Stimulated activated CD4-positive, alpha-beta T cell treated with anti-CD3 and anti-CD28 coated beads, Interleukin-12 subunit alpha, Interleukin-12 subunit beta, amount 100 ng/mL, for 24 hours (primary cell): ENCODE measurements at regions not wholly inside any gene's neighbourhood (a gene's known extent, or its start where the extent isn't known, plus 50 kb on each side); places are given as distances from the start of the nearest gene placed in this dataset.

Experiments
- DNase-seq, 2 experiments: peaks; one replicate each; pipeline ENCODE4 v3.0.0-alpha.2; 2020; ENCODE audit warnings: low read depth in 2 of 2

DNA sequence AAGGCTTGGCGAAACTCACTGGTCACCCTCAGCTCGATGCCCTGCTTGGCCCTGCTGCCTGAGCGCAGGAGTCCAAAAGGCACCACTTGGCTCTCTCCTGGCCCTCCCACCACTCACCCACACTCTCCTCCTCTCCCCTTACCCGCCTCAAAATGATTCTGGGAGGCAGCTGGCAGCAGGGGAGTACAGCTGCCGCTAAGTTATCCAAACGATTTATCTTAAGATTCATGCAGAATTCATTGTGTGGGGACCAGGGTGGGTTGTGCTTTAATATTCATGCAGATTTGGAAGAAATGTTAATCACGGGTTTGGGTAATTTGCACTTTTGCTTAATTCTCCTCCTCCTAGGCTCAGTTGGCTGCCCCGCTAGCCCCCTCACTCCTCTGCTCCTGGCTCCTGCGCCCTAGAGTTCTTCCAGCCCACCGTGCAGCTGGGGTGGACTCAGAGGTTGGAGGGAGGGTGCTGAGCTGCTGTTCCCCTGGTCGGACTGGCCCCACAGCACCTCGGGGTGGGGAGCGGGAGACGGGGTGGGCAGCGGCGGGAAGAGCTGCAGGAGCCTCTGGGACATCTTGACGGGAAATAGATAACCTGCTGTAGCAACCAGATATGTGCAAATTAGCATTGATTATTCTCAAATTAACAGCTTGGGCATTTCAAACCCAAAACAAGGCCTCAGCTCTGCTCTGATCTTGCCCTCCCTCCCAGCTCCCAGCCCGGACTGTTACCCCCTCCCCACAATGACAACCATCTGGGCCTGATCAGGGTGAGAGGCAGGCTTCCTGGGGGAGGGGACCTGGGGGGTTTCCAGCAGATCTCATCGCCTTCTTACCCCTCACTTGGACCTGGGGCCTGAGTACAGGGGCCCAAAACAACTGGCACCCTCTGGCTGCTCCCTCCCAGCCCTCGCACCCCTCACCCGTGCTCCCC lies 122.6 kb upstream of the RPL38 start:
- no peak for DNase-seq

DNA sequence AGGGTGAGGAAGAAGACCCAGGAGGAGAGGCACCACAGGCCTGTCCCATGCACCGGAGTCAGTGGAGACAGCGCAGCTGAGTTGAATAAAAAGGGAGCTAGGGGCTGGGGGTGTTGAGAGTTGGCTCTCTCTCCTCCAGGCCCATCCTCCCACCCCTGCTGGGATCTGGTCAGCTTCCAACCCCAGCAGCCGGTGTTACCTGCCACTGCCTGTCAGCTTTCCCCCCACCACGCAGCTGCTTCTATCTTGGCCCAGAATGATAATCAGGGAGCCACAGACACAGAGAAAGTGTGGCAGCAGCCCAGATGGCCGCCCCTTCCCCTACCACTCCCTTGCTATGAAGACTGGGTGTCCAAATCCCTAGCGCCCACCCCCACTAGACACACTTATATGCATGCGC lies 120.6 kb upstream of the RPL38 start:
- DNase-seq, result no peak

DNA sequence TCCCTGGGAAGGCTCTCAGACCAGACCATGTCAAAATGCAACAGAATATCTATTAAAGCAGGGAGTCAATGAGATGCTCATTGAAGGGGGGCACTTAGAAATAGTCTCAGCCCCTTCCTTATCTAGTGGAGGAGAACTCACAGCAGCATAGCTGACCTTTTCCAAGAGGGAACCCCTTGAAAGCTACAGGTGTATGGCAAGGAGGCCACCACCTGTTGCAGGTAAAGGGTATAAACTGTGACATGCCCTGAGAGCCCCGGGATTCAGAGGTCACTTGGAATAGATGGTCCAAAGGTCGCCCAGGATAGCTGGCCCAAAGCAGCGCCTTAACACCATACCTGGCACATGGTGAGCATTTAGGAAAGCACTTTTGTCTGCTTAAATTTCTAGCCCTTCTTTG lies 120.2 kb upstream of the RPL38 start:
- DNase-seq, result no peak

GRCh38 chr17:74085434-74085833 lies 118.0 kb upstream of the RPL38 start:
- no peak for DNase-seq

GRCh38 chr17:74087002-74087585 lies 116.4 kb upstream of the RPL38 start:
- DNase-seq, result no peak

- DNase-seq, result no peak
These were observed 115.1 kb upstream of the RPL38 start for GRCh38 chr17:74088285-74088933.

DNA sequence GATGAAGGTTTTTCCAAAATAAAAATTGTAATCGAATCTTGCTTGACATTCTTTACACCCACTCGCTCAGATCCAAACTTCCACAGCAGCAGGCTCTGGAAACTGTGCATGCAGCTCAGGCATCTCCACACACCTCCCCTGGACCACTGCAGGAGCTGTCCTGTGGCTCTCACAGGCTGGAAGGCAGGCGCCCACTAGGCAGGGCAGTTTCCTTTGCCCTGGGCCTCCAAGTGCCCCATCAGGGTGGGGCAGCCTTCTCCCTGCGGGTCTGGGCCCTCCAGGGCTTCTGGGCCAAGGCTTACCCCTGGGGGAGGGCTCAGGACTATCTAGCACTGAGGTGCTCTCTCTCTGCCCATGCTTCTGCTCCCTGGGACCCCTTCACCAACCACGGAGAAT lies 114.5 kb upstream of the RPL38 start:
- DNase-seq, result no peak

GRCh38 chr17:74089380-74089779 lies 114.1 kb upstream of the RPL38 start:
- no peak for DNase-seq

GRCh38 chr17:74089869-74090464 lies 113.5 kb upstream of the RPL38 start:
- DNase-seq, result peak in 1 of 2 experiments; percentile 64

GRCh38 chr17:74094651-74095050 lies 108.8 kb upstream of the RPL38 start:
- no peak for DNase-seq

DNA sequence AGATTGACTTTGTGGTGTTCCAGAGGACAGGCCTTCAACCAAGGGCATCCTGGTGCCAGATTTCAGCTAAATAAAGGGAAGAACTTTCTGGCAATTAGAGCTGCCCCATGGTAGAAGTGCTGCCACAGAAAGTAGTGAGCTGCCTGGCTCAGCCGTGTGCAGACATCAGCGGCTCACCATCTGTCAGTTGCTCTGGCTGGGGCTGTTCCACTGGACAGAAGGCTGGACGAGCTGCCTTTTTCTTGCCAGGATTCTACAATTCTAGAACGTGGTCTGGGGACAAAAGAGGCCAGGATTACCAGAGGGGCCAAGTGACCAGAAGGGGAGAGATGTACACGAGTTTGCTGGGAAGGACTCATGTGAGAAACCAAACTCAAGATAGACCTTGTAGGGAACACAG lies 107.0 kb upstream of the RPL38 start:
- DNase-seq, result no peak

GRCh38 chr17:74097450-74098135 lies 105.9 kb upstream of the RPL38 start:
- DNase-seq, result no peak

DNA sequence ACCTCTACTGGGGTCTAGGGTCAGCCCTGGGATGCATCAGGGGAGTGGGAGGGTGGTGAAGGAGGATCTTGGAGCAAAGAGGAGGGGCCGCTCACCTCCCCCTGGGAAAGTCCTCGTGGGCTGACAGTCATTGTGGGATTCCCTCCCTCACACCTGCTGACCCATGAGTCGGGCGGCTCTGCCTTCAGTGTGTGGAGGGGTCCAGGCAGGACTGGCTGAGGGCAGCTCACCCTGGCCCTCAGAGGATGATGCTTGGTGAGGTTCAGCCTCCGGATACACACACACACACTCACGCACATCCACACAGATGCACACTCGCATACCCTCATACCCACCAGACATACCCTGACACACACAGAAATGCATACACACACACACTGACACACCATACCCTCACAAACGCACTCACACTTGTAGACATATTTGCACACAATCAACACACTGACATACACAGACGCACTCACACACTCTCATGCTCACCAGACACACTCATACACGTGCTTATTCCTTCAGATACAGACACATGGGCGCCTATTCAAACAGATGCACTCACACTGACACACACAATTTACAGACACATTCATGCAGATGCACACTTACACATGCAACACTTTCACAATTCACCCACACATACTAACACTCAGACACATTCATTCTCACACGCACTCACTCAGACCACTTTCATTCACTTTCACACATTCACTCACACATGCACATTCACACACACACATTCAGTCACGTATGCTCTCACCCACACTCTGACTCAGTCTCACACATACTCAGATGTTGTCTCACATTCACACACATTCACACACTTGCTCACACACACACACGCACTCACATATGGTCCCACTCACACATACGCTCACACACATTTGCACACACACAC lies 105.1 kb upstream of the RPL38 start:
- no peak for DNase-seq

- DNase-seq, result no peak
These were observed 103.8 kb upstream of the RPL38 start for GRCh38 chr17:74099442-74100340.

- DNase-seq, result no peak
These were observed 98.6 kb upstream of the RPL38 start for GRCh38 chr17:74104921-74105320.

GRCh38 chr17:74107107-74107506 lies 96.4 kb upstream of the RPL38 start:
- DNase-seq, result no peak

- DNase-seq, result no peak
These were observed 95.3 kb upstream of the RPL38 start for GRCh38 chr17:74108126-74108705.

DNA sequence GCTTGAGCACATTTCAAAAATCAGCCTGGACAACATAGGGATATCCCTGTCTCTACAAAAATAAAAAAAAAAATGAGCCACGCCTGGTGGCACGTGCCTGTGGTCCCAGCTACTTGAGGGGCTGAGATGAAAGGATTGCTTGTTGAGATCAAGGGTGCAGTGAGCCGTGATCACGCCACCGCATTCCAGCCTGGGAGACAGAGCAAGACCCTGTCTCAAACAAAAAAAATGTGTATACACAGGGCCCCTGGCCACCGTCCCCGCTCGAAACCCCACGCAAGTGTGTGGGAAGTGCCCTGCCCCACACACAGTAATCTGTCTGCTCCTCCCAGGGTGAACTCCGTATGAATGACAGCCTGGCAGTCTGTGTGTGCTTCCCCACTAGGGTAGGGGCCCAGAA lies 93.0 kb upstream of the RPL38 start:
- no peak for DNase-seq

GRCh38 chr17:74113326-74113725 lies 90.2 kb upstream of the RPL38 start:
- DNase-seq, result no peak
